NCI-H748 (cell line): ENCODE measurements at regions not wholly inside any gene's neighbourhood (a gene's known extent, or its start where the extent isn't known, plus 50 kb on each side); places are given as distances from the start of the nearest gene placed in this dataset.
A peak's percentile ranks its signal among the peaks of the same experiment; 100 is the strongest.

ENCODE experiments used
- DNase-seq: peaks from one replicate; lab custom pipeline; 2025; ENCODE audit not compliant: unreplicated experiment; lab: John Stamatoyannopoulos, UW

GRCh38 chr7:50962962-50963374, 180.3 kb upstream of the GRB10 start:
- peak; percentile 78 for DNase-seq

GRCh38 chr7:50962281-50962883, 179.7 kb upstream of the GRB10 start:
- DNase-seq = no peak

GRCh38 chr7:50960621-50961310, 178.1 kb upstream of the GRB10 start:
- peak; percentile 51 for DNase-seq

GRCh38 chr7:50959991-50960390, 177.3 kb upstream of the GRB10 start:
- no peak for DNase-seq

- no peak for DNase-seq
Observed at GRCh38 chr7:50959560-50959959, 176.9 kb upstream of the GRB10 start.

- no peak for DNase-seq
Observed at GRCh38 chr7:50957855-50958254, 175.2 kb upstream of the GRB10 start.

GRCh38 chr7:50957431-50957830, 174.7 kb upstream of the GRB10 start:
- DNase-seq = peak; percentile 87

GRCh38 chr7:50956522-50957155, 173.9 kb upstream of the GRB10 start:
- DNase-seq = peak; percentile 43

GRCh38 chr7:50954716-50955115, 172.0 kb upstream of the GRB10 start:
- no peak for DNase-seq

GRCh38 chr7:50954245-50954644, 171.5 kb upstream of the GRB10 start:
- no peak for DNase-seq

- no peak for DNase-seq
Observed at GRCh38 chr7:50953820-50954219, 171.1 kb upstream of the GRB10 start.

- DNase-seq = no peak
Observed at GRCh38 chr7:50953303-50953702, 170.6 kb upstream of the GRB10 start.

GRCh38 chr7:50952544-50952943, 169.8 kb upstream of the GRB10 start:
- DNase-seq = no peak

GRCh38 chr7:50952120-50952519, 169.4 kb upstream of the GRB10 start:
- no peak for DNase-seq

GRCh38 chr7:50943482-50943881, 160.8 kb upstream of the GRB10 start:
- no peak for DNase-seq

- DNase-seq = no peak
Observed at GRCh38 chr7:50941525-50941924, 158.8 kb upstream of the GRB10 start.

- no peak for DNase-seq
Observed at GRCh38 chr7:50940621-50941020, 157.9 kb upstream of the GRB10 start.

- no peak for DNase-seq
Observed at GRCh38 chr7:50939021-50939420, 156.3 kb upstream of the GRB10 start.

- DNase-seq = no peak
Observed at GRCh38 chr7:50937727-50938126, 155.0 kb upstream of the GRB10 start.

- no peak for DNase-seq
Observed at GRCh38 chr7:50926049-50926448, 143.4 kb upstream of the GRB10 start.

- no peak for DNase-seq
Observed at GRCh38 chr7:50923476-50923875, 140.8 kb upstream of the GRB10 start.

- peak; percentile 23 for DNase-seq
Observed at GRCh38 chr7:50921114-50921813, 138.6 kb upstream of the GRB10 start.
